ENCODE measurements at regions not wholly inside any gene's neighbourhood (a gene's known extent, or its start where the extent isn't known, plus 50 kb on each side); places are given as distances from the start of the nearest gene placed in this dataset.

DNA sequence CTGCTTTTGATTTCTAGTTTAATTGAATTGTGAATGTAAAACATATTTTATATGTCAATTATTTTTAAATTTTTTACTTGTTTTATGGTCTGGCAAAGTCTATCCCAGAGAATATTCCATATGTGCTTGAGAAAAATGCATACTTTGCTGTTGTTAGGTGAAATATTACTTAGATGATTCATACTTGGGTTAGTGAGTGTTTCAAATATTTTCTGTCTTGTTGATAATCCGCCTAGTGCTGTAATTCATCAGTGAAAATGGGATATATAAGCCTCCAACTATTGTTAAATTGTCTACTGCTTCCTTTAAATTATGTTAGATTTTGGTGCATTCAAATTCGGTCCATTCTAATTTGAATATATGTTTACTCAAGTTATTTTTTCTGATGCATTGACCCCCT lies 395.5 kb downstream of the LRFN5 start:
- BruUV-seq (replicated peaks): no TSS peak
- POLR2A ChIA-PET: no interaction called here
- no peak for FAIRE-seq

More for the DNA sequence above, 395.5 kb downstream of the LRFN5 start:
- Histone ChIP-seq H3K36me3 (replicated peaks in 1 of 2; ENCODE audit: control insufficient read depth in 1 of 2, insufficient read depth in 2 of 2, low read length in 2 of 2) (no peaks in the 10 kb centered on the region), H3K27ac (ENCODE audit: extremely low read length, insufficient read depth, low read length) (no peak overlapping the region), H3K4me1 (ENCODE audit: insufficient read depth, low read length) (no peaks in the 10 kb centered on the region), H3K27me3 (ENCODE audit: control insufficient read depth in 1 of 2, insufficient read depth in 2 of 2, low read length in 2 of 2) (no peaks in the 10 kb centered on the region), H3K4me3 (replicated peaks in 1 of 3; ENCODE audit: insufficient read depth in 1 of 3, low read depth in 2 of 3, low read length in 3 of 3) (no peak overlapping the region), H2AFZ (ENCODE audit: low read length) (no peak overlapping the region), H4K20me1 (ENCODE audit: insufficient read depth, low read length) (no peaks in the 10 kb centered on the region), H3K79me2 (ENCODE audit: insufficient read depth, low read length) (no peaks in the 10 kb centered on the region), H3K9me3 (ENCODE audit: low read length) (peaks cover 59% of the 10 kb centered on the region), H3K4me2 (ENCODE audit: low read depth, low read length) (no peak overlapping the region), H3K9ac (ENCODE audit: insufficient read depth, low read depth, low read length) (no peak overlapping the region)
- TF ChIP-seq, protein P1, sequence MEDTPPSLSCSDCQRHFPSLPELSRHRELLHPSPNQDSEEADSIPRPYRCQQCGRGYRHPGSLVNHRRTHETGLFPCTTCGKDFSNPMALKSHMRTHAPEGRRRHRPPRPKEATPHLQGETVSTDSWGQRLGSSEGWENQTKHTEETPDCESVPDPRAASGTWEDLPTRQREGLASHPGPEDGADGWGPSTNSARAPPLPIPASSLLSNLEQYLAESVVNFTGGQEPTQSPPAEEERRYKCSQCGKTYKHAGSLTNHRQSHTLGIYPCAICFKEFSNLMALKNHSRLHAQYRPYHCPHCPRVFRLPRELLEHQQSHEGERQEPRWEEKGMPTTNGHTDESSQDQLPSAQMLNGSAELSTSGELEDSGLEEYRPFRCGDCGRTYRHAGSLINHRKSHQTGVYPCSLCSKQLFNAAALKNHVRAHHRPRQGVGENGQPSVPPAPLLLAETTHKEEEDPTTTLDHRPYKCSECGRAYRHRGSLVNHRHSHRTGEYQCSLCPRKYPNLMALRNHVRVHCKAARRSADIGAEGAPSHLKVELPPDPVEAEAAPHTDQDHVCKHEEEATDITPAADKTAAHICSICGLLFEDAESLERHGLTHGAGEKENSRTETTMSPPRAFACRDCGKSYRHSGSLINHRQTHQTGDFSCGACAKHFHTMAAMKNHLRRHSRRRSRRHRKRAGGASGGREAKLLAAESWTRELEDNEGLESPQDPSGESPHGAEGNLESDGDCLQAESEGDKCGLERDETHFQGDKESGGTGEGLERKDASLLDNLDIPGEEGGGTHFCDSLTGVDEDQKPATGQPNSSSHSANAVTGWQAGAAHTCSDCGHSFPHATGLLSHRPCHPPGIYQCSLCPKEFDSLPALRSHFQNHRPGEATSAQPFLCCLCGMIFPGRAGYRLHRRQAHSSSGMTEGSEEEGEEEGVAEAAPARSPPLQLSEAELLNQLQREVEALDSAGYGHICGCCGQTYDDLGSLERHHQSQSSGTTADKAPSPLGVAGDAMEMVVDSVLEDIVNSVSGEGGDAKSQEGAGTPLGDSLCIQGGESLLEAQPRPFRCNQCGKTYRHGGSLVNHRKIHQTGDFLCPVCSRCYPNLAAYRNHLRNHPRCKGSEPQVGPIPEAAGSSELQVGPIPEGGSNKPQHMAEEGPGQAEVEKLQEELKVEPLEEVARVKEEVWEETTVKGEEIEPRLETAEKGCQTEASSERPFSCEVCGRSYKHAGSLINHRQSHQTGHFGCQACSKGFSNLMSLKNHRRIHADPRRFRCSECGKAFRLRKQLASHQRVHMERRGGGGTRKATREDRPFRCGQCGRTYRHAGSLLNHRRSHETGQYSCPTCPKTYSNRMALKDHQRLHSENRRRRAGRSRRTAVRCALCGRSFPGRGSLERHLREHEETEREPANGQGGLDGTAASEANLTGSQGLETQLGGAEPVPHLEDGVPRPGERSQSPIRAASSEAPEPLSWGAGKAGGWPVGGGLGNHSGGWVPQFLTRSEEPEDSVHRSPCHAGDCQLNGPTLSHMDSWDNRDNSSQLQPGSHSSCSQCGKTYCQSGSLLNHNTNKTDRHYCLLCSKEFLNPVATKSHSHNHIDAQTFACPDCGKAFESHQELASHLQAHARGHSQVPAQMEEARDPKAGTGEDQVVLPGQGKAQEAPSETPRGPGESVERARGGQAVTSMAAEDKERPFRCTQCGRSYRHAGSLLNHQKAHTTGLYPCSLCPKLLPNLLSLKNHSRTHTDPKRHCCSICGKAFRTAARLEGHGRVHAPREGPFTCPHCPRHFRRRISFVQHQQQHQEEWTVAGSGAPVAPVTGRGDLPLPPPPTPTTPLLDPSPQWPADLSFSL (CRISPR knock-in tag; IDR thresholded peaks at IDR 0.05): no peak
- TF ChIP-seq USF2 (IDR thresholded peaks at IDR 0.05; ENCODE audit: low read depth, low read length): no peak
- TF ChIP-seq USF2 (CRISPR knock-in tag; IDR thresholded peaks at IDR 0.05; ENCODE audit: borderline replicate concordance): no peak
- no peak for TF ChIP-seq DR1 (CRISPR knock-in tag; IDR thresholded peaks at IDR 0.05)
- no peak for ATAC-seq
- 3% methylated on average over 2 of the region's 2 CpGs for WGBS (ENCODE audit: low lambda C conversion rate)
- in situ Hi-C loops (cut with HindIII; ENCODE audit: extremely low pct_ligation_motif_present, low pct_unique_long_range_greater_than_20kb): no loop called here
- no peak for DNase-seq (ENCODE audit: low spot score)
- CTCF ChIA-PET (ENCODE audit: low intra/inter-chr PET ratio, low total read pairs): no interaction called here
- intact Hi-C loops (cut with micrococcal nuclease; ENCODE audit: unreplicated experiment): no loop called here
